K562 (cell line): ENCODE measurements at regions not wholly inside any gene's neighbourhood (a gene's known extent, or its start where the extent isn't known, plus 50 kb on each side); places are given as distances from the start of the nearest gene placed in this dataset.

ENCODE experiments used
- MECOM ChIP-seq: fragments of 250-450 bp; sonication (Bioruptor Pico); IDR thresholded peaks from 2 replicates; pipeline ENCODE4 v1.8.0; 2022; ENCODE audit warnings: inconsistent platforms
- MXI1 ChIP-seq: IDR thresholded peaks from 2 replicates; pipeline ENCODE4 v1.6.1; 2011; ENCODE audit warnings: low read depth, mild to moderate bottlenecking, improper control_type of control experiment, low read length
- RFX1 ChIP-seq: fragments of 450-650 bp; IDR thresholded peaks from 2 replicates; pipeline ENCODE4 v1.6.1; 2016; ENCODE audit warnings: mild to moderate bottlenecking, moderate library complexity
- SIN3A ChIP-seq, 2 experiments: fragments of 150-350 bp in 1 of 2; IDR thresholded peaks; 2 replicates each; pipeline ENCODE4 v1.6.1; 2011 to 2016; ENCODE audit warnings: borderline replicate concordance in 2 of 2, low read depth in 2 of 2, low read length in 2 of 2, mild to moderate bottlenecking in 2 of 2, moderate library complexity in 2 of 2; ENCODE audit not compliant: control insufficient read depth in 1 of 2
- ZNF197 ChIP-seq: fragments of 200-800 bp; sonication (Bioruptor generic); IDR thresholded peaks from 2 replicates; pipeline ENCODE4 v1.6.1; 2016; ENCODE audit warnings: low read depth, missing genetic modification characterization, missing compliant biosample characterization
- ZNF274 ChIP-seq: IDR thresholded peaks from 2 replicates; pipeline ENCODE4 v1.6.1; 2011; ENCODE audit warnings: low read depth, mild to moderate bottlenecking, low read length, moderate library complexity, borderline replicate concordance
- TF ChIP-seq, protein P1 (sequence below): fragments of 250-450 bp; sonication (Bioruptor Pico); IDR thresholded peaks from 2 replicates; pipeline ENCODE4 v1.5.0; 2021; ENCODE audit warnings: mild to moderate bottlenecking, borderline replicate concordance
- TF ChIP-seq, protein P2 (sequence below), 3 experiments: IDR thresholded peaks in 2 of 3; conservative IDR thresholded peaks in 1 of 3; 2 replicates each; pipeline ENCODE4 v1.5.1; 2011 to 2012; ENCODE audit warnings: low read length in 3 of 3, mild to moderate bottlenecking in 3 of 3, control low read depth in 2 of 3, improper control_type of control experiment in 1 of 3, inconsistent platforms in 1 of 3, low read depth in 1 of 3, mixed read lengths in 1 of 3, moderate library complexity in 1 of 3; ENCODE audit not compliant: insufficient read depth in 2 of 3
- TF ChIP-seq, protein P3 (sequence below): sonication (generic); formaldehyde crosslinking; IDR thresholded peaks from 2 replicates; pipeline ENCODE4 v1.8.1; 2023; ENCODE audit warnings: mild to moderate bottlenecking, missing genetic modification reagents

DNA sequence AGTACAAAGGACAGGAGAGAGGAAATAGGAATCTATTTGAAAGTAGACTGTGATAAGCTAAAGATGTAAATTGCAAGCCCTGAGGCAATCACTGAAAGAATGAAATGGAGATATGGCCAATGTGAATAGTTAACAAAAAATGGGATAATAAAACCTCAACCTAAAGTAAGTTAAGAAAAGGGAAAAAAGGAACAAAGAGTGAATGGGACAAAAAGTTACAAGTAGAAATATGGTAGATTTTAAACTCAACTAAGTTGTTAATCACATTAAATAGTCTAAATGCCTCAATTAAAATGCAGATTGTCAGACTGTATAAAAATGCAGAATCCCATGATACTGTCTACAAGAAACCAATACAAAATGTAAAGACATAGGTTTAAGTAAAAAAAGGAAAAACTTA, 165.2 kb upstream of the RBMS1 start:
- TF ChIP-seq, protein P1, sequence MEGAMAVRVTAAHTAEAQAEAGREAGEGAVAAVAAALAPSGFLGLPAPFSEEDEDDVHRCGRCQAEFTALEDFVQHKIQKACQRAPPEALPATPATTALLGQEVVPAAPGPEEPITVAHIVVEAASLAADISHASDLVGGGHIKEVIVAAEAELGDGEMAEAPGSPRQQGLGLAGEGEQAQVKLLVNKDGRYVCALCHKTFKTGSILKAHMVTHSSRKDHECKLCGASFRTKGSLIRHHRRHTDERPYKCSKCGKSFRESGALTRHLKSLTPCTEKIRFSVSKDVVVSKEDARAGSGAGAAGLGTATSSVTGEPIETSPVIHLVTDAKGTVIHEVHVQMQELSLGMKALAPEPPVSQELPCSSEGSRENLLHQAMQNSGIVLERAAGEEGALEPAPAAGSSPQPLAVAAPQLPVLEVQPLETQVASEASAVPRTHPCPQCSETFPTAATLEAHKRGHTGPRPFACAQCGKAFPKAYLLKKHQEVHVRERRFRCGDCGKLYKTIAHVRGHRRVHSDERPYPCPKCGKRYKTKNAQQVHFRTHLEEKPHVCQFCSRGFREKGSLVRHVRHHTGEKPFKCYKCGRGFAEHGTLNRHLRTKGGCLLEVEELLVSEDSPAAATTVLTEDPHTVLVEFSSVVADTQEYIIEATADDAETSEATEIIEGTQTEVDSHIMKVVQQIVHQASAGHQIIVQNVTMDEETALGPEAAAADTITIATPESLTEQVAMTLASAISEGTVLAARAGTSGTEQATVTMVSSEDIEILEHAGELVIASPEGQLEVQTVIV (CRISPR knock-in tag), result no peak
- no peak for TF ChIP-seq ZNF274
- no peak for TF ChIP-seq SIN3A (IDR thresholded peaks at IDR 0.05; ENCODE audit: borderline replicate concordance in 2 of 2, control insufficient read depth in 1 of 2, low read depth in 2 of 2, low read length in 2 of 2)
- TF ChIP-seq, protein P2, sequence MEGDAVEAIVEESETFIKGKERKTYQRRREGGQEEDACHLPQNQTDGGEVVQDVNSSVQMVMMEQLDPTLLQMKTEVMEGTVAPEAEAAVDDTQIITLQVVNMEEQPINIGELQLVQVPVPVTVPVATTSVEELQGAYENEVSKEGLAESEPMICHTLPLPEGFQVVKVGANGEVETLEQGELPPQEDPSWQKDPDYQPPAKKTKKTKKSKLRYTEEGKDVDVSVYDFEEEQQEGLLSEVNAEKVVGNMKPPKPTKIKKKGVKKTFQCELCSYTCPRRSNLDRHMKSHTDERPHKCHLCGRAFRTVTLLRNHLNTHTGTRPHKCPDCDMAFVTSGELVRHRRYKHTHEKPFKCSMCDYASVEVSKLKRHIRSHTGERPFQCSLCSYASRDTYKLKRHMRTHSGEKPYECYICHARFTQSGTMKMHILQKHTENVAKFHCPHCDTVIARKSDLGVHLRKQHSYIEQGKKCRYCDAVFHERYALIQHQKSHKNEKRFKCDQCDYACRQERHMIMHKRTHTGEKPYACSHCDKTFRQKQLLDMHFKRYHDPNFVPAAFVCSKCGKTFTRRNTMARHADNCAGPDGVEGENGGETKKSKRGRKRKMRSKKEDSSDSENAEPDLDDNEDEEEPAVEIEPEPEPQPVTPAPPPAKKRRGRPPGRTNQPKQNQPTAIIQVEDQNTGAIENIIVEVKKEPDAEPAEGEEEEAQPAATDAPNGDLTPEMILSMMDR (IDR thresholded peaks at IDR 0.05 in 2 of 3, conservative IDR thresholded peaks at IDR 0.05 in 1 of 3; ENCODE audit: insufficient read depth in 2 of 3, low read depth in 1 of 3, low read length in 3 of 3), result no peak
- no peak for TF ChIP-seq ZNF197 (CRISPR knock-in tag)
- TF ChIP-seq RFX1, result no peak
- no peak for TF ChIP-seq MXI1
- TF ChIP-seq, protein P3, sequence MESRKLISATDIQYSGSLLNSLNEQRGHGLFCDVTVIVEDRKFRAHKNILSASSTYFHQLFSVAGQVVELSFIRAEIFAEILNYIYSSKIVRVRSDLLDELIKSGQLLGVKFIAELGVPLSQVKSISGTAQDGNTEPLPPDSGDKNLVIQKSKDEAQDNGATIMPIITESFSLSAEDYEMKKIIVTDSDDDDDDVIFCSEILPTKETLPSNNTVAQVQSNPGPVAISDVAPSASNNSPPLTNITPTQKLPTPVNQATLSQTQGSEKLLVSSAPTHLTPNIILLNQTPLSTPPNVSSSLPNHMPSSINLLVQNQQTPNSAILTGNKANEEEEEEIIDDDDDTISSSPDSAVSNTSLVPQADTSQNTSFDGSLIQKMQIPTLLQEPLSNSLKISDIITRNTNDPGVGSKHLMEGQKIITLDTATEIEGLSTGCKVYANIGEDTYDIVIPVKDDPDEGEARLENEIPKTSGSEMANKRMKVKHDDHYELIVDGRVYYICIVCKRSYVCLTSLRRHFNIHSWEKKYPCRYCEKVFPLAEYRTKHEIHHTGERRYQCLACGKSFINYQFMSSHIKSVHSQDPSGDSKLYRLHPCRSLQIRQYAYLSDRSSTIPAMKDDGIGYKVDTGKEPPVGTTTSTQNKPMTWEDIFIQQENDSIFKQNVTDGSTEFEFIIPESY (CRISPR knock-in tag), result no peak
- TF ChIP-seq MECOM, result no peak
